A549 (cell line): ENCODE measurements at regions not wholly inside any gene's neighbourhood (a gene's known extent, or its start where the extent isn't known, plus 50 kb on each side); places are given as distances from the start of the nearest gene placed in this dataset.
A peak's percentile ranks its signal among the peaks of the same experiment; 100 is the strongest.

ENCODE experiments used
- ATAC-seq, 2 experiments: fragments of 200-7000 bp in 1 of 2; fragments of >200 bp in 1 of 2; cut with Nextera tagmentation in 1 of 2; cut with Tn5 transposase in 1 of 2; 3 replicates each; pipeline versions ENCODE4 v1.8.0 to v1.9.1; 2018 to 2020; ENCODE audit warnings: mild to moderate bottlenecking in 1 of 2, moderate library complexity in 1 of 2
- CTCF ChIA-PET: fragments of 300-600 bp; sonication (Branson Sonifier 250); formaldehyde crosslinking; extraction: SDS; loops from one replicate; lab custom pipeline; 2021; ENCODE audit warnings: antibody characterized with exemption, inconsistent platforms; lab: Yijun Ruan, JAX
- POLR2A ChIA-PET: fragments of 350-600 bp; formaldehyde crosslinking; extraction: SDS; loops from one replicate; lab custom pipeline; 2021; ENCODE audit warnings: antibody characterized with exemption, inconsistent platforms; lab: Yijun Ruan, JAX
- DNase-seq, 2 experiments: peaks; one replicate each; pipeline versions ENCODE4 v3.0.0 to v3.0.0-alpha.2; 2011 to 2016; ENCODE audit warnings: low read depth in 1 of 2, low spot score in 1 of 2
- FAIRE-seq: peaks from 2 replicates; lab custom pipeline; 2011; peaks lifted over from hg19 to GRCh38; lab: Jason Lieb, UNC
- H3K27ac ChIP-seq, 2 experiments: fragments of >200 bp; sonication (Bioruptor Twin); formaldehyde crosslinking; 3 replicates each; pipeline ENCODE4 v1.5.1; 2016 to 2017
- H3K4me1 ChIP-seq: fragments of >200 bp; sonication (Bioruptor Twin); formaldehyde crosslinking; 3 replicates; pipeline ENCODE4 v1.6.1; 2016
- H3K4me2 ChIP-seq: fragments of >200 bp; sonication (Bioruptor Twin); formaldehyde crosslinking; 3 replicates; pipeline ENCODE4 v1.6.1; 2016
- H3K4me3 ChIP-seq: fragments of >200 bp; sonication (Bioruptor Twin); formaldehyde crosslinking; 3 replicates; pipeline ENCODE4 v1.5.1; 2016
- H3K9me3 ChIP-seq: fragments of >200 bp; sonication (Bioruptor Twin); formaldehyde crosslinking; 3 replicates; pipeline ENCODE4 v1.6.1; 2016
- BHLHE40 ChIP-seq: IDR thresholded peaks from 2 replicates; pipeline ENCODE4 v1.6.1; 2012; ENCODE audit warnings: low read depth, low read length, inconsistent platforms
- CBX2 ChIP-seq: fragments of 200-600 bp; sonication (generic); IDR thresholded peaks from 2 replicates; pipeline ENCODE4 v1.6.1; 2016; ENCODE audit warnings: low read depth, mild to moderate bottlenecking, borderline replicate concordance
- CBX8 ChIP-seq: fragments of 200-600 bp; sonication (generic); IDR thresholded peaks from 2 replicates; pipeline ENCODE4 v1.6.1; 2016
- CHD4 ChIP-seq: fragments of 200-600 bp; sonication (generic); IDR thresholded peaks from 2 replicates; pipeline ENCODE4 v1.6.1; 2016; ENCODE audit warnings: antibody characterized with exemption, mild to moderate bottlenecking, borderline replicate concordance
- FOSL2 ChIP-seq, 2 experiments: fragments of 450-650 bp in 1 of 2; fragments of >200 bp in 1 of 2; sonication (Bioruptor Twin) in 1 of 2; formaldehyde crosslinking; IDR thresholded peaks; 2 replicates each; pipeline versions ENCODE4 v1.5.0 to v1.6.1; 2016 to 2020; ENCODE audit warnings: mild to moderate bottlenecking in 1 of 2, moderate library complexity in 1 of 2
- FOXS1 ChIP-seq: fragments of 250-450 bp; sonication (Bioruptor Pico); IDR thresholded peaks from 2 replicates; pipeline ENCODE4 v1.5.0; 2020; ENCODE audit warnings: mild to moderate bottlenecking, moderate library complexity
- GATA3 ChIP-seq: IDR thresholded peaks from 2 replicates; pipeline ENCODE4 v1.6.1; 2012; ENCODE audit warnings: borderline replicate concordance
- HES2 ChIP-seq: fragments of >200 bp; sonication (Bioruptor Twin); formaldehyde crosslinking; IDR thresholded peaks from 2 replicates; pipeline ENCODE4 v1.6.1; 2016
- HEYL ChIP-seq: fragments of 250-450 bp; sonication (Bioruptor Pico); IDR thresholded peaks from 2 replicates; pipeline ENCODE4 v1.8.0; 2021; ENCODE audit warnings: mild to moderate bottlenecking, moderate library complexity
- HOXB13 ChIP-seq: fragments of 250-450 bp; sonication (Bioruptor Pico); IDR thresholded peaks from 2 replicates; pipeline ENCODE4 v1.5.0; 2020; ENCODE audit warnings: low read depth, mild to moderate bottlenecking, moderate library complexity
- HOXB5 ChIP-seq: fragments of 250-450 bp; sonication (Bioruptor Pico); IDR thresholded peaks from 2 replicates; pipeline ENCODE4 v1.5.0; 2020; ENCODE audit warnings: mild to moderate bottlenecking, moderate library complexity
- JUN ChIP-seq, 2 experiments: fragments of >200 bp; sonication (Bioruptor Twin); formaldehyde crosslinking; IDR thresholded peaks; 2 replicates in 1 of 2; 3 replicates in 1 of 2; pipeline ENCODE4 v1.6.1; 2016 to 2017
- KDM1A ChIP-seq: fragments of 200-600 bp; sonication (generic); IDR thresholded peaks from 2 replicates; pipeline ENCODE4 v1.6.1; 2016; ENCODE audit warnings: low read depth, mild to moderate bottlenecking
- KDM5A ChIP-seq: fragments of 200-600 bp; sonication (generic); IDR thresholded peaks from 2 replicates; pipeline ENCODE4 v1.6.1; 2016; ENCODE audit warnings: antibody characterized with exemption, mild to moderate bottlenecking
- MAFK ChIP-seq: fragments of 450-650 bp; IDR thresholded peaks from 2 replicates; pipeline ENCODE4 v1.6.1; 2014; ENCODE audit not compliant: partially characterized antibody
- NPAS2 ChIP-seq: fragments of 250-450 bp; sonication (Bioruptor Pico); IDR thresholded peaks from 2 replicates; pipeline ENCODE4 v1.8.0; 2022; ENCODE audit warnings: mild to moderate bottlenecking, moderate library complexity, borderline replicate concordance
- PHF8 ChIP-seq: fragments of 200-600 bp; sonication (generic); IDR thresholded peaks from 2 replicates; pipeline ENCODE4 v1.6.1; 2016; ENCODE audit warnings: low read depth, mild to moderate bottlenecking, antibody characterized with exemption, moderate library complexity, borderline replicate concordance
- POLR2A ChIP-seq: IDR thresholded peaks from 2 replicates; pipeline ENCODE4 v1.6.1; 2012; ENCODE audit warnings: mild to moderate bottlenecking, low read length
- POLR2AphosphoS2 ChIP-seq: conservative IDR thresholded peaks from 2 replicates; pipeline ENCODE4 v1.6.1; 2012; ENCODE audit warnings: low read length, improper control_type of control experiment, inconsistent platforms
- RAD21 ChIP-seq, 2 experiments: fragments of >200 bp in 1 of 2; sonication (Bioruptor Twin) in 1 of 2; formaldehyde crosslinking in 1 of 2; IDR thresholded peaks in 1 of 2; conservative IDR thresholded peaks in 1 of 2; 2 replicates in 1 of 2; 3 replicates in 1 of 2; pipeline ENCODE4 v1.6.1; 2012 to 2018; ENCODE audit warnings: inconsistent platforms in 1 of 2
- RFX5 ChIP-seq: fragments of 450-650 bp; IDR thresholded peaks from 2 replicates; pipeline ENCODE4 v1.7.1; 2014; ENCODE audit warnings: antibody characterized with exemption, mild to moderate bottlenecking, moderate library complexity
- SMC3 ChIP-seq: fragments of >200 bp; sonication (Bioruptor Twin); formaldehyde crosslinking; IDR thresholded peaks from 3 replicates; pipeline ENCODE4 v1.6.1; 2018; ENCODE audit warnings: inconsistent platforms
- USF2 ChIP-seq: fragments of 450-650 bp; IDR thresholded peaks from 2 replicates; pipeline ENCODE4 v1.6.1; 2014; ENCODE audit warnings: antibody characterized with exemption
- ZNF302 ChIP-seq: fragments of 250-450 bp; sonication (Bioruptor Pico); IDR thresholded peaks from 2 replicates; pipeline ENCODE4 v1.9.0; 2021; ENCODE audit warnings: inconsistent platforms, mild to moderate bottlenecking, moderate library complexity
- ZSCAN20 ChIP-seq: fragments of 250-450 bp; sonication (Bioruptor Pico); IDR thresholded peaks from 2 replicates; pipeline ENCODE4 v1.8.0; 2022; ENCODE audit warnings: mild to moderate bottlenecking, moderate library complexity
- WGBS: methylation state at CpG from one replicate; pipeline ENCODE4 v1.1.6; 2017; ENCODE audit errors: missing lambda C conversion rate; 5-methylcytosine and 5-hydroxymethylcytosine counted together
- TF ChIP-seq, protein P1 (sequence below): IDR thresholded peaks from 2 replicates; pipeline ENCODE4 v1.6.1; 2012; ENCODE audit warnings: low read depth, borderline replicate concordance
- TF ChIP-seq, protein P2 (sequence below): IDR thresholded peaks from 2 replicates; pipeline ENCODE4 v1.6.1; 2012
- TF ChIP-seq, protein P3 (sequence below): fragments of 150-350 bp; IDR thresholded peaks from 2 replicates; pipeline ENCODE4 v1.6.1; 2014; ENCODE audit warnings: low read depth, mild to moderate bottlenecking, low read length

DNA sequence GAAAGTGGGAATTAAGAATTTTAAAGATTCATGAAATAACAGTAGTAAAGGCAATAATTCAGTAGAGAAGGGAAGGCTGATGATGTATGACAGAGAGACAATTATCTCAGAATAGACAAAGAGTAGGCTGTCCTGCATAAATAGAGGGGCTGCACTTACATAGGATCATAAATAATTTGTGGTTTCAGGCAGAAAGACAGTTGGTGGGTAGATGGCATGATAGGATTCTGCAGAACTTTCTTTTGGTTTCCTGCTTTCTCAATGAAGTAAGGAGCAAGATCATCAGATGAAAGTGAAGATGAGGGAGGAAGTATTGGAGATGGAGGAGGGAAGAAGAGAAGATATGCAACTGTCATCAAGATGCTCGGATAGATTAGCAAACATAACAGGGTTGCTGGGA lies 604.9 kb upstream of the ZFP42 start:
- Histone ChIP-seq H3K27ac (no peak overlapping the region), H3K9me3 (no peaks in the 10 kb centered on the region), H3K4me2 (no peak overlapping the region), H3K4me3 (no peak overlapping the region), H3K4me1 (peaks cover 13% of the 10 kb centered on the region; the same call in 2 of the 3 replicates)
- 84% methylated on average over 1 of the region's 1 CpG for WGBS
- CTCF ChIA-PET = no interaction called here
- no peak for DNase-seq
- ATAC-seq = no peak
- TF ChIP-seq USF2 (no peak), BHLHE40 (no peak), ZSCAN20 (CRISPR knock-in tag) (no peak), KDM1A (no peak), RFX5 (no peak), POLR2A (no peak), HOXB13 (CRISPR knock-in tag) (no peak), NPAS2 (CRISPR knock-in tag) (no peak), JUN (IDR thresholded peaks at IDR 0.05) (no peak), MAFK (no peak)
- TF ChIP-seq, protein P1, sequence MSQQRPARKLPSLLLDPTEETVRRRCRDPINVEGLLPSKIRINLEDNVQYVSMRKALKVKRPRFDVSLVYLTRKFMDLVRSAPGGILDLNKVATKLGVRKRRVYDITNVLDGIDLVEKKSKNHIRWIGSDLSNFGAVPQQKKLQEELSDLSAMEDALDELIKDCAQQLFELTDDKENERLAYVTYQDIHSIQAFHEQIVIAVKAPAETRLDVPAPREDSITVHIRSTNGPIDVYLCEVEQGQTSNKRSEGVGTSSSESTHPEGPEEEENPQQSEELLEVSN = no peak
- POLR2A ChIA-PET = no interaction called here
- FAIRE-seq = no peak

DNA sequence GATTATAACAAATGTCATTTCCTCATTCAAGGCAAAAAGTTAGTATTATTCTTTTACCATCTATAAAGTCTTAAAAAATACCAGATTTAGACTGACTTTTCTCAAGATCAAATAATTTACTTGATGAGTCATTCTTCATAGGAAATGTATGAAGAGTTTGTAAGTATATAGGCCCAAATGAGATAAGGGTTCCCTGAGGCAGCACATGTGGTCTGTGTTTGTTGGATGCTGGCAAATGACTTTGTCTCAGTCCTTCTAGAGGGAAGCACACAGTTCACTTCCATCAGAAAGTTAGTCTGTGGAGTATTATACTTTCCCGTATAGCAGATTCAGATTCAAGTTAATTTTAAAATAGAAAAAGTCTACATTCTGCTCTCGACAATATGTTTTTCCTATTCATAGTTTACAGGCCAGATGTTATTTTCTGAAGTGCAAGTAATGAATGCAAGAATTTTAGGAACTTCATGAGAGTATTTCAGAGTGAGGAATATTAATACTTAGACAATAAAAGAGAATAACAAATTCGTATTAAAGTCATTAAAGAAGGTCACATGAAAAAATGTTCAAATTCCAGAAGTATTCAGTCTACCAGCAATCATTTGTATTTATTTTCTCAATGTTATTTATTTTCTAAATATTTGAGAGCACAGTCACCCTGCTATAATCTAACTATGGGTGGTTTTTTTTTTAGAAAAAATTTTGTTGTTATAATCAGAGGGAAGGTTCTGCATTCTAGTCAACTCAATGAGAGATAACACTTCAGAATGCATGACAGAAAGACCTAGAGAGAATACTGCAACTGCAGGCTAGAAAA lies 601.8 kb upstream of the ZFP42 start:
- CTCF ChIA-PET = no interaction called here
- no peak for FAIRE-seq
- ATAC-seq = no peak

DNA sequence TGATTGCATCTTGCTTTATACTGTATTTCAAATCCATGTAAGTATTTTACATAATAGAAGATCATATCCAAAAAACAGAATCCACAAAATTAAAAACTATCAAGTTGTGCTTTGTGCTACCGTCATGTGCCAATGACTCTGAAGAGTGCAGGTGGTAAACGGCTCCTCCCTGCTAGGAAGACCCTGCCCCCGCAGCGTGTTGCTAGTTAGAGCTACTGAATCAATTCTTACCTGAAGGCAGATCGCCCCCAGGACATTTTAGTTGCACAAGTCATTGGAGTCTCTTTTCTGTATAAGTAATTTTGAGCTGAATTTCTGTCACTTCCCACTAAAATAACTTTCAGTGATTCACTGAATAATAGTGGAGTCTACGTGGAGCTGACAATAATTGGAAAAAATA lies 599.5 kb upstream of the ZFP42 start:
- ATAC-seq = no peak
- no peaks in the 10 kb centered on the region for H3K4me1 ChIP-seq
- no peak overlapping the region for H3K27ac ChIP-seq
- H3K4me3 ChIP-seq = no peak overlapping the region
- no peak for TF ChIP-seq USF2
- TF ChIP-seq POLR2AphosphoS2 = no peak
- no peak for TF ChIP-seq RFX5
- TF ChIP-seq, protein P2, sequence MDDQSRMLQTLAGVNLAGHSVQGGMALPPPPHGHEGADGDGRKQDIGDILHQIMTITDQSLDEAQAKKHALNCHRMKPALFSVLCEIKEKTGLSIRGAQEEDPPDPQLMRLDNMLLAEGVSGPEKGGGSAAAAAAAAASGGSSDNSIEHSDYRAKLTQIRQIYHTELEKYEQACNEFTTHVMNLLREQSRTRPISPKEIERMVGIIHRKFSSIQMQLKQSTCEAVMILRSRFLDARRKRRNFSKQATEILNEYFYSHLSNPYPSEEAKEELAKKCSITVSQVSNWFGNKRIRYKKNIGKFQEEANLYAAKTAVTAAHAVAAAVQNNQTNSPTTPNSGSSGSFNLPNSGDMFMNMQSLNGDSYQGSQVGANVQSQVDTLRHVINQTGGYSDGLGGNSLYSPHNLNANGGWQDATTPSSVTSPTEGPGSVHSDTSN = no peak
- no peak for TF ChIP-seq HOXB5 (CRISPR knock-in tag)
- no peak for TF ChIP-seq CBX2
- TF ChIP-seq, protein P3, sequence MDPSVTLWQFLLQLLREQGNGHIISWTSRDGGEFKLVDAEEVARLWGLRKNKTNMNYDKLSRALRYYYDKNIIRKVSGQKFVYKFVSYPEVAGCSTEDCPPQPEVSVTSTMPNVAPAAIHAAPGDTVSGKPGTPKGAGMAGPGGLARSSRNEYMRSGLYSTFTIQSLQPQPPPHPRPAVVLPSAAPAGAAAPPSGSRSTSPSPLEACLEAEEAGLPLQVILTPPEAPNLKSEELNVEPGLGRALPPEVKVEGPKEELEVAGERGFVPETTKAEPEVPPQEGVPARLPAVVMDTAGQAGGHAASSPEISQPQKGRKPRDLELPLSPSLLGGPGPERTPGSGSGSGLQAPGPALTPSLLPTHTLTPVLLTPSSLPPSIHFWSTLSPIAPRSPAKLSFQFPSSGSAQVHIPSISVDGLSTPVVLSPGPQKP = no peak
- no peak for TF ChIP-seq POLR2A
- no peak for TF ChIP-seq SMC3
- TF ChIP-seq HES2 = no peak
- TF ChIP-seq HEYL (CRISPR knock-in tag) = no peak
- TF ChIP-seq KDM5A = no peak
- TF ChIP-seq FOXS1 = no peak
- TF ChIP-seq RAD21 (conservative IDR thresholded peaks at IDR 0.05 in 1 of 2, IDR thresholded peaks at IDR 0.05 in 1 of 2) = no peak
- no peak for TF ChIP-seq CHD4
- no peak for TF ChIP-seq BHLHE40
- no peak for TF ChIP-seq GATA3
- no peak for TF ChIP-seq PHF8
- TF ChIP-seq CBX8 = no peak
- TF ChIP-seq JUN (IDR thresholded peaks at IDR 0.05) = no peak
- DNase-seq = no peak
- FAIRE-seq = no peak
- 79% methylated on average over 6 of the region's 6 CpGs for WGBS
- POLR2A ChIA-PET = no interaction called here
- H3K9me3 ChIP-seq = no peaks in the 10 kb centered on the region
- CTCF ChIA-PET = no interaction called here
- no peak overlapping the region for H3K4me2 ChIP-seq

More for the DNA sequence above, 601.8 kb upstream of the ZFP42 start:
- TF ChIP-seq FOSL2 (IDR thresholded peaks at IDR 0.05) = no peak
- peak; percentile 29; the same call in 1 of the 2 replicates for TF ChIP-seq FOSL2 (CRISPR knock-in tag; IDR thresholded peaks at IDR 0.05)
- TF ChIP-seq ZNF302 (CRISPR knock-in tag) = no peak
- TF ChIP-seq, all 56 proteins: peak for 1
- WGBS = 71% methylated on average over 3 of the region's 3 CpGs
- Histone ChIP-seq H3K9me3 (no peaks in the 10 kb centered on the region), H3K27ac (no peak overlapping the region), H3K4me1 (no peaks in the 10 kb centered on the region), H3K4me3 (no peak overlapping the region), H3K4me2 (no peak overlapping the region)
- DNase-seq = no peak
- POLR2A ChIA-PET = no interaction called here
